Upper lobe of left lung (tissue), 4 donors: ENCODE measurements at regions not wholly inside any gene's neighbourhood (a gene's known extent, or its start where the extent isn't known, plus 50 kb on each side); places are given as distances from the start of the nearest gene placed in this dataset.

Experiments
- POLR2A ChIP-seq, 4 donors: fragments of 450-650 bp; IDR thresholded peaks; one replicate each; pipeline ENCODE4 v1.5.1; 2016 to 2017; ENCODE audit warnings: antibody characterized with exemption in 4 of 4, mild to moderate bottlenecking in 2 of 4
- POLR2AphosphoS5 ChIP-seq, 2 donors: sonication (generic); formaldehyde crosslinking; IDR thresholded peaks; one replicate each; pipeline ENCODE4 v1.5.1; 2017; ENCODE audit warnings: antibody characterized with exemption in 2 of 2
- TF ChIP-seq, protein P1 (sequence below), 6 experiments: fragments of 450-650 bp in 4 of 6; fragments of 200-600 bp in 2 of 6; sonication (generic) in 2 of 6; IDR thresholded peaks; one replicate each; pipeline ENCODE4 v1.5.1; 2016 to 2019; ENCODE audit warnings: antibody characterized with exemption in 6 of 6

GRCh38 chr10:106313041-106313440, 851.5 kb downstream of the SORCS1 start:
- TF ChIP-seq, protein P1, sequence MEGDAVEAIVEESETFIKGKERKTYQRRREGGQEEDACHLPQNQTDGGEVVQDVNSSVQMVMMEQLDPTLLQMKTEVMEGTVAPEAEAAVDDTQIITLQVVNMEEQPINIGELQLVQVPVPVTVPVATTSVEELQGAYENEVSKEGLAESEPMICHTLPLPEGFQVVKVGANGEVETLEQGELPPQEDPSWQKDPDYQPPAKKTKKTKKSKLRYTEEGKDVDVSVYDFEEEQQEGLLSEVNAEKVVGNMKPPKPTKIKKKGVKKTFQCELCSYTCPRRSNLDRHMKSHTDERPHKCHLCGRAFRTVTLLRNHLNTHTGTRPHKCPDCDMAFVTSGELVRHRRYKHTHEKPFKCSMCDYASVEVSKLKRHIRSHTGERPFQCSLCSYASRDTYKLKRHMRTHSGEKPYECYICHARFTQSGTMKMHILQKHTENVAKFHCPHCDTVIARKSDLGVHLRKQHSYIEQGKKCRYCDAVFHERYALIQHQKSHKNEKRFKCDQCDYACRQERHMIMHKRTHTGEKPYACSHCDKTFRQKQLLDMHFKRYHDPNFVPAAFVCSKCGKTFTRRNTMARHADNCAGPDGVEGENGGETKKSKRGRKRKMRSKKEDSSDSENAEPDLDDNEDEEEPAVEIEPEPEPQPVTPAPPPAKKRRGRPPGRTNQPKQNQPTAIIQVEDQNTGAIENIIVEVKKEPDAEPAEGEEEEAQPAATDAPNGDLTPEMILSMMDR (IDR thresholded peaks at IDR 0.05) = no peak
- TF ChIP-seq POLR2AphosphoS5 (IDR thresholded peaks at IDR 0.05) = no peak
- no peak for TF ChIP-seq POLR2A (IDR thresholded peaks at IDR 0.05)
